Glutamatergic neuron (in vitro differentiated cells): ENCODE measurements at regions not wholly inside any gene's neighbourhood (a gene's known extent, or its start where the extent isn't known, plus 50 kb on each side); places are given as distances from the start of the nearest gene placed in this dataset.

ENCODE experiments used
- DNase-seq: peaks from one replicate; pipeline ENCODE4 v3.0.0; 2022
- H3K27ac Mint-ChIP-seq: one replicate; pipeline ENCODE4 v1.8.0; 2020; ENCODE audit warnings: mild to moderate bottlenecking, mixed read lengths, inconsistent platforms; ENCODE audit not compliant: unreplicated experiment
- H3K27me3 Mint-ChIP-seq: one replicate; pipeline ENCODE4 v1.8.0; 2020; ENCODE audit warnings: mild to moderate bottlenecking, moderate library complexity, mixed read lengths, inconsistent platforms; ENCODE audit not compliant: unreplicated experiment
- H3K36me3 Mint-ChIP-seq: one replicate; pipeline ENCODE4 v1.8.0; 2020; ENCODE audit warnings: mild to moderate bottlenecking, mixed read lengths, inconsistent platforms; ENCODE audit not compliant: unreplicated experiment
- H3K4me1 Mint-ChIP-seq: one replicate; pipeline ENCODE4 v1.8.0; 2020; ENCODE audit warnings: mild to moderate bottlenecking, low read depth, mixed read lengths, inconsistent platforms; ENCODE audit not compliant: unreplicated experiment
- H3K4me3 Mint-ChIP-seq: one replicate; pipeline ENCODE4 v1.8.0; 2020; ENCODE audit warnings: mild to moderate bottlenecking, mixed read lengths, inconsistent platforms; ENCODE audit not compliant: unreplicated experiment
- H3K9me3 Mint-ChIP-seq: one replicate; pipeline ENCODE4 v1.8.0; 2020; ENCODE audit warnings: mild to moderate bottlenecking, moderate library complexity, mixed read lengths, inconsistent platforms; ENCODE audit not compliant: unreplicated experiment
- TF ChIP-seq, protein P1 (sequence below): fragments of 200-600 bp; sonication (generic); IDR thresholded peaks from one replicate; pipeline ENCODE4 v1.5.0; 2021; ENCODE audit not compliant: partially characterized antibody, unreplicated experiment

DNA sequence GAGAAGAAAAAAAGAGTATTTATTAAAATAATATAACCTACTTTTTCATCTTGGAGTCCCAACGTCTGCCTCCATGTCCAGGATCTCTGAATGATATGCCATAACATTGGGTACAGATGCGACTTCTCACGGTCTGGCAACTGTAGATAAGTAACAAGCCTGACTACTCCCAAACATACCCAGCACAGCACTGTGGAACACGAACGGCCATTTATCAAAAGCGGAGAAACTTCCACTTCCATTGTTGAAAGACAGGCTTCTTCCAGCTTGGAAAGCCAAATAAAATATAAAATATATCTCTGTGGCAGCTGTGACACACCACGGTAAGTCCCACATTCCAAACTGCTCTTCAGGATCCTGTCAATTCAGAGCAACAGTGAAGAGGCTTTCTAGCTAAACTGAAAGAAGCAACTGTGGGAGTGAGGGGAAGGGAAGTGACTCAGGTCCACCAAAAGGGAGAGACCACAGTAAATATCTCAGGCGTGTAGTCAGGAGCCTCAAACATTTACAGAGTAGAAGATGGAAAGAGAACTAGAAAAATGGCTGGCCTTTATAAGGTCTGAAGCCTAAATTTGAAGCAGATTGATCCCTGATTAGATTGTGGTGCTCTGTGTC lies 331.7 kb downstream of the LIG4 start:
- no peaks in the 10 kb centered on the region for H3K27me3 Mint-ChIP-seq
- H3K4me3 Mint-ChIP-seq, result no peak overlapping the region
- H3K27ac Mint-ChIP-seq, result no peak overlapping the region
- H3K9me3 Mint-ChIP-seq, result peaks cover 3% of the 10 kb centered on the region
- TF ChIP-seq, protein P1, sequence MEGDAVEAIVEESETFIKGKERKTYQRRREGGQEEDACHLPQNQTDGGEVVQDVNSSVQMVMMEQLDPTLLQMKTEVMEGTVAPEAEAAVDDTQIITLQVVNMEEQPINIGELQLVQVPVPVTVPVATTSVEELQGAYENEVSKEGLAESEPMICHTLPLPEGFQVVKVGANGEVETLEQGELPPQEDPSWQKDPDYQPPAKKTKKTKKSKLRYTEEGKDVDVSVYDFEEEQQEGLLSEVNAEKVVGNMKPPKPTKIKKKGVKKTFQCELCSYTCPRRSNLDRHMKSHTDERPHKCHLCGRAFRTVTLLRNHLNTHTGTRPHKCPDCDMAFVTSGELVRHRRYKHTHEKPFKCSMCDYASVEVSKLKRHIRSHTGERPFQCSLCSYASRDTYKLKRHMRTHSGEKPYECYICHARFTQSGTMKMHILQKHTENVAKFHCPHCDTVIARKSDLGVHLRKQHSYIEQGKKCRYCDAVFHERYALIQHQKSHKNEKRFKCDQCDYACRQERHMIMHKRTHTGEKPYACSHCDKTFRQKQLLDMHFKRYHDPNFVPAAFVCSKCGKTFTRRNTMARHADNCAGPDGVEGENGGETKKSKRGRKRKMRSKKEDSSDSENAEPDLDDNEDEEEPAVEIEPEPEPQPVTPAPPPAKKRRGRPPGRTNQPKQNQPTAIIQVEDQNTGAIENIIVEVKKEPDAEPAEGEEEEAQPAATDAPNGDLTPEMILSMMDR, result no peak
- H3K36me3 Mint-ChIP-seq, result peaks cover 10% of the 10 kb centered on the region
- H3K4me1 Mint-ChIP-seq, result no peaks in the 10 kb centered on the region
- no peak for DNase-seq

DNA sequence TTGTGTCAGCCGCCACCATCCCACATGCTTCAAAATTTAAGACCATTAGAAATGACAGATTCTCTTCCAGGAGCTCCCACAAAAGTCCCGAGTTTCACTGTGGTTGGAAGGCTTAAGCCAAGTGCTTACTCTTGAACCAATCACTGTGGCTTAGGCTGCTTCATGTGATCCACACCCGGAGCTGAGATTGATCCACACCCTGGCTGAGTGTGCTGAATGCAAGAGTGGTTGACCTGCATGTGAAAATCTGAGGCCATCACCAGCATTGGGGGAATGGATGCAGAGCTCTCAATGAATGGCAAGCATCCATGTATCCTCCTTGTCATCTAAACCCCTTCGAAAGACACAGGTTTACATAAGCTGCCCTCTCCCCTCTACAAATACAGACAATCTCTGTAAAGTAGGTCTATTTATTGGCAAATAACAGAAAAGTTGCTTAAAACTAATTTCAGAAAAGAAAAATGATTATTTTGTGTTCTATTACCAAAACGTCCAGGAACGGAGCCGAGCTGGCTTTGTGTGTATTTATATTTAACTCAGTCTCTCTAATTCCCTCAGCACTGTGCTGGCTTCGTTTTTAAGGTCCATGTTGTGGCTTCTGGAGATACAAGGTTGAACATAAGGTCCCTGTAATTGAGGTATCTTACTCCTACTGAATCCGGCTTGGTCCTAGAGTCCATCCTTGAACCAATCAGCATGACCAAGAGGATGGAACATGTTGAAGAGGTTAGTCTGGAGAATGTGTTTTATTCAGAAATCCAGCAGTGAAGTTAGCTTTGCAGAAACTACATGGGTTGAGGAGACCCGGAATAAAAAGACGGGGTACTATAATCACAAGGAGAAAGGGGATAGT lies 332.4 kb downstream of the LIG4 start:
- H3K27me3 Mint-ChIP-seq, result no peaks in the 10 kb centered on the region
- TF ChIP-seq, protein P1, result no peak
- DNase-seq, result no peak
- H3K36me3 Mint-ChIP-seq, result peaks cover 5% of the 10 kb centered on the region
- H3K4me1 Mint-ChIP-seq, result no peaks in the 10 kb centered on the region
- no peak overlapping the region for H3K27ac Mint-ChIP-seq
- H3K9me3 Mint-ChIP-seq, result no peaks in the 10 kb centered on the region
- no peak overlapping the region for H3K4me3 Mint-ChIP-seq

GRCh38 chr13:107881362-107881761 lies 334.0 kb downstream of the LIG4 start:
- H3K27me3 Mint-ChIP-seq, result no peaks in the 10 kb centered on the region
- H3K36me3 Mint-ChIP-seq, result peaks cover 9% of the 10 kb centered on the region
- H3K4me3 Mint-ChIP-seq, result no peak overlapping the region
- no peaks in the 10 kb centered on the region for H3K4me1 Mint-ChIP-seq
- no peak for DNase-seq
- H3K27ac Mint-ChIP-seq, result no peak overlapping the region
- TF ChIP-seq, protein P1, result no peak
- peaks cover 2% of the 10 kb centered on the region for H3K9me3 Mint-ChIP-seq

GRCh38 chr13:107874456-107874855 lies 340.9 kb downstream of the LIG4 start:
- H3K4me3 Mint-ChIP-seq, result no peak overlapping the region
- no peak overlapping the region for H3K27ac Mint-ChIP-seq
- peaks cover 3% of the 10 kb centered on the region for H3K4me1 Mint-ChIP-seq
- H3K27me3 Mint-ChIP-seq, result no peaks in the 10 kb centered on the region
- peaks cover 2% of the 10 kb centered on the region for H3K9me3 Mint-ChIP-seq
- peaks cover 6% of the 10 kb centered on the region for H3K36me3 Mint-ChIP-seq
- no peak for DNase-seq
- TF ChIP-seq, protein P1, result no peak

GRCh38 chr13:107873926-107874325 lies 341.4 kb downstream of the LIG4 start:
- H3K4me3 Mint-ChIP-seq, result no peak overlapping the region
- TF ChIP-seq, protein P1, result no peak
- no peaks in the 10 kb centered on the region for H3K27me3 Mint-ChIP-seq
- DNase-seq, result no peak
- H3K4me1 Mint-ChIP-seq, result peaks cover 3% of the 10 kb centered on the region
- H3K27ac Mint-ChIP-seq, result no peak overlapping the region
- H3K36me3 Mint-ChIP-seq, result peaks cover 6% of the 10 kb centered on the region
- peaks cover 2% of the 10 kb centered on the region for H3K9me3 Mint-ChIP-seq
